BLaER1 (cell line): ENCODE measurements at regions not wholly inside any gene's neighbourhood (a gene's known extent, or its start where the extent isn't known, plus 50 kb on each side); places are given as distances from the start of the nearest gene placed in this dataset.
"Not testable (repeated sequence)": the region's sequence is repeated elsewhere in the genome, so short reads cannot be mapped to it uniquely, and the experiment has no call there.

ENCODE experiments used
- H3K27ac ChIP-seq: shearing (Covaris generic); formaldehyde crosslinking; 2 replicates; pipeline ENCODE4 v1.8.1; 2022
- H3K27me3 ChIP-seq: shearing (Covaris generic); formaldehyde crosslinking; 2 replicates; pipeline ENCODE4 v1.8.1; 2022
- H3K36me3 ChIP-seq: shearing (Covaris generic); formaldehyde crosslinking; 2 replicates; pipeline ENCODE4 v1.8.1; 2022
- H3K4me1 ChIP-seq: shearing (Covaris generic); formaldehyde crosslinking; 2 replicates; pipeline ENCODE4 v1.8.1; 2022
- H3K4me2 ChIP-seq: shearing (Covaris generic); formaldehyde crosslinking; 2 replicates; pipeline ENCODE4 v1.8.1; 2022
- H3K4me3 ChIP-seq: shearing (Covaris generic); formaldehyde crosslinking; 2 replicates; pipeline ENCODE4 v1.8.1; 2022
- H3K9ac ChIP-seq: shearing (Covaris generic); formaldehyde crosslinking; 2 replicates; pipeline ENCODE4 v1.8.1; 2022
- H3K9me3 ChIP-seq: shearing (Covaris generic); formaldehyde crosslinking; 2 replicates; pipeline ENCODE4 v1.8.1; 2022
- H4K20me1 ChIP-seq: shearing (Covaris generic); formaldehyde crosslinking; 2 replicates; pipeline ENCODE4 v1.8.1; 2022
- Cebpa-rat ChIP-seq: shearing (Covaris generic); IDR thresholded peaks from 2 replicates; pipeline ENCODE4 v1.8.1; 2022

GRCh38 chr11:41519696-41520095 is 60.2 kb upstream of the LRRC4C start:
- Histone ChIP-seq H3K4me2 (no peak overlapping the region), H3K9me3 (no peaks in the 10 kb centered on the region), H3K27me3 (no peaks in the 10 kb centered on the region), H4K20me1 (no peaks in the 10 kb centered on the region), H3K4me3 (no peak overlapping the region), H3K36me3 (no peaks in the 10 kb centered on the region), H3K4me1 (no peaks in the 10 kb centered on the region), H3K9ac (no peak overlapping the region), H3K27ac (no peak overlapping the region)
- TF ChIP-seq Cebpa-rat: no peak

GRCh38 chr11:41522391-41522790 is 62.9 kb upstream of the LRRC4C start:
- Histone ChIP-seq H3K4me3 (no peak overlapping the region), H3K9ac (no peak overlapping the region), H3K4me1 (no peaks in the 10 kb centered on the region), H3K36me3 (no peaks in the 10 kb centered on the region), H3K4me2 (no peak overlapping the region), H3K9me3 (no peaks in the 10 kb centered on the region), H4K20me1 (no peaks in the 10 kb centered on the region), H3K27me3 (no peaks in the 10 kb centered on the region), H3K27ac (no peak overlapping the region)
- TF ChIP-seq Cebpa-rat: no peak

GRCh38 chr11:41522899-41523672 is 63.6 kb upstream of the LRRC4C start:
- no peaks in the 10 kb centered on the region for H3K4me1 ChIP-seq
- no peak for TF ChIP-seq Cebpa-rat
- no peak overlapping the region for H3K27ac ChIP-seq
- H3K27me3 ChIP-seq: no peaks in the 10 kb centered on the region
- no peak overlapping the region for H3K4me2 ChIP-seq
- no peaks in the 10 kb centered on the region for H3K36me3 ChIP-seq
- no peaks in the 10 kb centered on the region for H3K9me3 ChIP-seq
- H3K4me3 ChIP-seq: no peak overlapping the region
- H4K20me1 ChIP-seq: no peaks in the 10 kb centered on the region
- H3K9ac ChIP-seq: no peak overlapping the region

- no peaks in the 10 kb centered on the region for H3K9me3 ChIP-seq
- H4K20me1 ChIP-seq: no peaks in the 10 kb centered on the region
- H3K4me3 ChIP-seq: no peak overlapping the region
- H3K27me3 ChIP-seq: no peaks in the 10 kb centered on the region
- H3K4me2 ChIP-seq: no peak overlapping the region
- H3K4me1 ChIP-seq: no peaks in the 10 kb centered on the region
- TF ChIP-seq Cebpa-rat: no peak
- no peak overlapping the region for H3K27ac ChIP-seq
- no peaks in the 10 kb centered on the region for H3K36me3 ChIP-seq
- H3K9ac ChIP-seq: no peak overlapping the region
Measured at GRCh38 chr11:41527530-41527929, 68.1 kb upstream of the LRRC4C start.

GRCh38 chr11:41532413-41532812 is 73.0 kb upstream of the LRRC4C start:
- Histone ChIP-seq H4K20me1 (no peaks in the 10 kb centered on the region), H3K4me3 (no peak overlapping the region), H3K27ac (no peak overlapping the region), H3K4me2 (no peak overlapping the region), H3K9ac (no peak overlapping the region), H3K27me3 (no peaks in the 10 kb centered on the region), H3K4me1 (no peaks in the 10 kb centered on the region), H3K9me3 (no peaks in the 10 kb centered on the region), H3K36me3 (no peaks in the 10 kb centered on the region)
- TF ChIP-seq Cebpa-rat: no peak

GRCh38 chr11:41533761-41534160 is 74.3 kb upstream of the LRRC4C start:
- H3K27me3 ChIP-seq: no peaks in the 10 kb centered on the region
- no peaks in the 10 kb centered on the region for H3K9me3 ChIP-seq
- H4K20me1 ChIP-seq: no peaks in the 10 kb centered on the region
- H3K4me2 ChIP-seq: no peak overlapping the region
- no peak overlapping the region for H3K27ac ChIP-seq
- H3K9ac ChIP-seq: no peak overlapping the region
- H3K36me3 ChIP-seq: no peaks in the 10 kb centered on the region
- H3K4me3 ChIP-seq: no peak overlapping the region
- TF ChIP-seq Cebpa-rat: no peak
- H3K4me1 ChIP-seq: no peaks in the 10 kb centered on the region

GRCh38 chr11:41534391-41534790 is 74.9 kb upstream of the LRRC4C start:
- Histone ChIP-seq H3K4me3 (no peak overlapping the region), H3K36me3 (no peaks in the 10 kb centered on the region), H3K9me3 (no peaks in the 10 kb centered on the region), H3K27ac (no peak overlapping the region), H3K9ac (no peak overlapping the region), H3K4me2 (no peak overlapping the region), H3K4me1 (no peaks in the 10 kb centered on the region), H4K20me1 (no peaks in the 10 kb centered on the region), H3K27me3 (no peaks in the 10 kb centered on the region)
- TF ChIP-seq Cebpa-rat: no peak

GRCh38 chr11:41534861-41535260 is 75.4 kb upstream of the LRRC4C start:
- H3K27ac ChIP-seq: no peak overlapping the region
- no peak overlapping the region for H3K4me2 ChIP-seq
- no peaks in the 10 kb centered on the region for H3K9me3 ChIP-seq
- no peak for TF ChIP-seq Cebpa-rat
- H3K36me3 ChIP-seq: no peaks in the 10 kb centered on the region
- H3K4me3 ChIP-seq: no peak overlapping the region
- H3K4me1 ChIP-seq: no peaks in the 10 kb centered on the region
- no peaks in the 10 kb centered on the region for H4K20me1 ChIP-seq
- no peak overlapping the region for H3K9ac ChIP-seq
- no peaks in the 10 kb centered on the region for H3K27me3 ChIP-seq

- Histone ChIP-seq H3K4me1 (no peaks in the 10 kb centered on the region), H3K9ac (no peak overlapping the region), H3K4me2 (no peak overlapping the region), H4K20me1 (no peaks in the 10 kb centered on the region), H3K27me3 (no peaks in the 10 kb centered on the region), H3K4me3 (no peak overlapping the region), H3K36me3 (no peaks in the 10 kb centered on the region), H3K9me3 (no peaks in the 10 kb centered on the region), H3K27ac (no peak overlapping the region)
- TF ChIP-seq Cebpa-rat: no peak
Measured at GRCh38 chr11:41536021-41536568, 76.6 kb upstream of the LRRC4C start.

GRCh38 chr11:41544902-41545301 is 85.5 kb upstream of the LRRC4C start:
- H3K27ac ChIP-seq, H3K9me3 ChIP-seq, H3K4me1 ChIP-seq, H3K27me3 ChIP-seq, H3K4me3 ChIP-seq, H3K36me3 ChIP-seq, H3K4me2 ChIP-seq, H4K20me1 ChIP-seq, H3K9ac ChIP-seq: not testable (repeated sequence)
